ENCODE measurements at regions not wholly inside any gene's neighbourhood (a gene's known extent, or its start where the extent isn't known, plus 50 kb on each side); places are given as distances from the start of the nearest gene placed in this dataset.

GRCh38 chr12:126926023-126926594 lies 1340.9 kb upstream of the TMEM132C start (continued):
- no peak for TF ChIP-seq CHD7 (IDR thresholded peaks at IDR 0.05; ENCODE audit: insufficient replicate concordance, low read length)
